Neural cell (in vitro differentiated cells): ENCODE measurements at regions not wholly inside any gene's neighbourhood (a gene's known extent, or its start where the extent isn't known, plus 50 kb on each side); places are given as distances from the start of the nearest gene placed in this dataset.

Source experiments
- H2AFZ ChIP-seq: fragments of 200-600, 300-800 bp; sonication (generic), shearing (Covaris generic); 2 replicates; pipeline ENCODE4 v1.6.0; 2014; ENCODE audit warnings: low read depth, mild to moderate bottlenecking, antibody characterized with exemption, low read length, moderate library complexity
- H3F3A ChIP-seq: fragments of 200-600 bp; shearing (Covaris generic); 2 replicates; pipeline ENCODE4 v1.6.1; 2016; ENCODE audit warnings: mild to moderate bottlenecking, moderate library complexity, mixed read lengths, antibody characterized with exemption, low read length; ENCODE audit not compliant: insufficient read depth, poor library complexity, severe bottlenecking
- H3K27ac ChIP-seq: fragments of 200-600, 300-800 bp; sonication (generic), shearing (Covaris generic); 2 replicates; pipeline ENCODE4 v1.5.1; 2014; ENCODE audit warnings: mild to moderate bottlenecking, low read length, moderate library complexity
- H3K27me3 ChIP-seq: fragments of 300-800, 200-600 bp; sonication (generic), shearing (Covaris generic); 2 replicates; pipeline ENCODE4 v1.6.0; 2014; ENCODE audit warnings: mild to moderate bottlenecking, low read depth, low read length, moderate library complexity; ENCODE audit not compliant: insufficient read depth
- H3K36me3 ChIP-seq: fragments of 300-800, 200-600 bp; sonication (generic), shearing (Covaris generic); 2 replicates; pipeline ENCODE4 v1.5.1; 2014; ENCODE audit warnings: mild to moderate bottlenecking, antibody characterized with exemption, low read length, moderate library complexity; ENCODE audit not compliant: insufficient read depth
- H3K4me2 ChIP-seq: fragments of 300-800, 200-600 bp; sonication (generic), shearing (Covaris generic); 2 replicates; pipeline ENCODE4 v1.6.0; 2014; ENCODE audit warnings: mild to moderate bottlenecking, low read length
- H3K4me3 ChIP-seq: fragments of 300-800, 200-600 bp; sonication (generic), shearing (Covaris generic); 2 replicates; pipeline ENCODE4 v1.5.1; 2014; ENCODE audit warnings: mild to moderate bottlenecking, low read length, moderate library complexity
- H3K79me2 ChIP-seq: fragments of 200-600 bp; shearing (Covaris generic); replicated peaks from 2 replicates; pipeline ENCODE4 v1.6.0; 2014; ENCODE audit warnings: mild to moderate bottlenecking, low read length, moderate library complexity; ENCODE audit not compliant: insufficient read depth
- H3K9ac ChIP-seq: fragments of 300-800, 200-600 bp; sonication (generic), shearing (Covaris generic); 2 replicates; pipeline ENCODE4 v1.6.1; 2016; ENCODE audit warnings: mild to moderate bottlenecking, low read length, mixed read lengths
- H3K9me2 ChIP-seq: fragments of 200-600 bp; shearing (Covaris generic); 2 replicates; pipeline ENCODE4 v1.6.1; 2016; ENCODE audit warnings: mild to moderate bottlenecking, low read length, mixed read lengths; ENCODE audit not compliant: insufficient read depth
- H3K9me3 ChIP-seq: fragments of 200-600, 300-800 bp; sonication (generic), shearing (Covaris generic); 2 replicates; pipeline ENCODE4 v1.6.1; 2016; ENCODE audit warnings: mild to moderate bottlenecking, mixed run types, low read length, moderate library complexity, mixed read lengths
- H4K20me1 ChIP-seq: fragments of 200-600 bp; shearing (Covaris generic); 2 replicates; pipeline ENCODE4 v1.6.1; 2016; ENCODE audit warnings: mild to moderate bottlenecking, mixed run types; ENCODE audit not compliant: insufficient read depth
- CTCF ChIP-seq: fragments of 450-650 bp; IDR thresholded peaks from 2 replicates; pipeline ENCODE4 v1.5.1; 2014; ENCODE audit warnings: antibody characterized with exemption, mild to moderate bottlenecking, moderate library complexity; ENCODE audit not compliant: poor library complexity, severe bottlenecking
- EP300 ChIP-seq: fragments of 450-650 bp; conservative IDR thresholded peaks from 2 replicates; pipeline ENCODE4 v1.6.1; 2014; ENCODE audit warnings: antibody characterized with exemption, mild to moderate bottlenecking, moderate library complexity; ENCODE audit not compliant: poor library complexity, severe bottlenecking
- EZH2 ChIP-seq: fragments of 200-600, 300-800 bp; shearing (Covaris generic), sonication (generic); IDR thresholded peaks from 2 replicates; pipeline ENCODE4 v1.6.1; 2014; ENCODE audit warnings: antibody characterized with exemption, low read length, borderline replicate concordance, mild to moderate bottlenecking; ENCODE audit not compliant: insufficient read depth, poor library complexity, severe bottlenecking
- MXI1 ChIP-seq: fragments of 450-650 bp; conservative IDR thresholded peaks from 2 replicates; pipeline ENCODE4 v1.6.1; 2014; ENCODE audit warnings: antibody characterized with exemption, mild to moderate bottlenecking; ENCODE audit not compliant: poor library complexity, severe bottlenecking
- POLR2AphosphoS5 ChIP-seq: IDR thresholded peaks from 2 replicates; pipeline ENCODE4 v1.6.1; 2012
- RAD21 ChIP-seq: fragments of 450-650 bp; conservative IDR thresholded peaks from 2 replicates; pipeline ENCODE4 v1.6.1; 2014; ENCODE audit warnings: antibody characterized with exemption, mild to moderate bottlenecking, moderate library complexity
- REST ChIP-seq: IDR thresholded peaks from 2 replicates; pipeline ENCODE4 v1.6.1; 2012; ENCODE audit warnings: borderline replicate concordance
- SMC3 ChIP-seq: fragments of 450-650 bp; conservative IDR thresholded peaks from 2 replicates; pipeline ENCODE4 v1.6.1; 2014; ENCODE audit warnings: antibody characterized with exemption, mild to moderate bottlenecking, moderate library complexity; ENCODE audit not compliant: poor library complexity
- TAF1 ChIP-seq: IDR thresholded peaks from 2 replicates; pipeline ENCODE4 v1.6.1; 2012; ENCODE audit warnings: low read depth

GRCh38 chr7:94779861-94780260, 123.9 kb upstream of the SGCE start:
- Histone ChIP-seq H3K9ac (no peak overlapping the region), H3K9me2 (no peaks in the 10 kb centered on the region), H3K36me3 (no peaks in the 10 kb centered on the region), H4K20me1 (no peaks in the 10 kb centered on the region), H2AFZ (no peak overlapping the region), H3K4me2 (no peak overlapping the region), H3K9me3 (no peaks in the 10 kb centered on the region), H3K27me3 (no peaks in the 10 kb centered on the region), H3F3A (no peaks in the 10 kb centered on the region), H3K27ac (no peak overlapping the region), H3K4me3 (no peak overlapping the region), H3K79me2 (no peaks in the 10 kb centered on the region)
- TF ChIP-seq EP300 (no peak), SMC3 (no peak), RAD21 (no peak), POLR2AphosphoS5 (no peak), EZH2 (no peak), CTCF (no peak), REST (no peak), MXI1 (no peak), TAF1 (no peak)

GRCh38 chr7:94781236-94781635, 125.3 kb upstream of the SGCE start:
- Histone ChIP-seq H3F3A (no peaks in the 10 kb centered on the region), H3K4me2 (no peak overlapping the region), H3K27ac (no peak overlapping the region)

More at GRCh38 chr7:94781236-94781635, 125.3 kb upstream of the SGCE start:
- no peaks in the 10 kb centered on the region for H3K9me2 ChIP-seq
- H2AFZ ChIP-seq = no peak overlapping the region
- no peak overlapping the region for H3K4me3 ChIP-seq
- no peak overlapping the region for H3K9ac ChIP-seq
- H3K27me3 ChIP-seq = no peaks in the 10 kb centered on the region
- H3K9me3 ChIP-seq = no peaks in the 10 kb centered on the region
- no peaks in the 10 kb centered on the region for H3K36me3 ChIP-seq
- H4K20me1 ChIP-seq = no peaks in the 10 kb centered on the region
- no peaks in the 10 kb centered on the region for H3K79me2 ChIP-seq
- TF ChIP-seq EP300 = no peak
- TF ChIP-seq EZH2 = no peak
- TF ChIP-seq TAF1 = no peak
- TF ChIP-seq POLR2AphosphoS5 = no peak
- no peak for TF ChIP-seq CTCF
- no peak for TF ChIP-seq MXI1
- no peak for TF ChIP-seq SMC3
- no peak for TF ChIP-seq REST
- TF ChIP-seq RAD21 = no peak
